ENCODE measurements at regions not wholly inside any gene's neighbourhood (a gene's known extent, or its start where the extent isn't known, plus 50 kb on each side); places are given as distances from the start of the nearest gene placed in this dataset.

GRCh38 chrX:140292961-140293360 is 211.9 kb downstream of the SOX3 start:
- Histone ChIP-seq H3K27ac (ENCODE audit: low read depth) (no peak overlapping the region), H3K9me2 (ENCODE audit: insufficient read depth) (no peaks in the 10 kb centered on the region), H3F3A (replicated peaks; ENCODE audit: low read depth) (no peaks in the 10 kb centered on the region), H3K4me3 (no peak overlapping the region), H3K27me3 (ENCODE audit: insufficient read depth) (no peaks in the 10 kb centered on the region), H3K4me1 (ENCODE audit: insufficient read depth) (peaks cover 6% of the 10 kb centered on the region; the same call in 1 of the 2 replicates), H3K79me2 (replicated peaks; ENCODE audit: insufficient read depth) (no peaks in the 10 kb centered on the region), H2AFZ (no peak overlapping the region), H3K36me3 (ENCODE audit: insufficient read depth) (no peaks in the 10 kb centered on the region), H3K4me2 (no peak overlapping the region), H4K20me1 (replicated peaks; ENCODE audit: insufficient read depth) (no peaks in the 10 kb centered on the region)
- Mint-ChIP-seq H3K9me3 (no peaks in the 10 kb centered on the region), H3K36me3 (ENCODE audit: low read depth) (no peaks in the 10 kb centered on the region), H3K27ac (no peak overlapping the region), H3K27me3 (ENCODE audit: insufficient read depth, low read depth, poor library complexity) (no peaks in the 10 kb centered on the region), H3K4me3 (no peak overlapping the region), H3K4me1 (peaks cover 14% of the 10 kb centered on the region)
- no peak for DNase-seq (ENCODE audit: low spot score)
- ATAC-seq, result no peak
- no peak for TF ChIP-seq NANOG (IDR thresholded peaks at IDR 0.05; ENCODE audit: borderline replicate concordance)
- TF ChIP-seq REST (IDR thresholded peaks at IDR 0.05; ENCODE audit: unreplicated experiment), result no peak
- TF ChIP-seq ZNF114 (CRISPR knock-in tag; IDR thresholded peaks at IDR 0.05), result no peak

DNA sequence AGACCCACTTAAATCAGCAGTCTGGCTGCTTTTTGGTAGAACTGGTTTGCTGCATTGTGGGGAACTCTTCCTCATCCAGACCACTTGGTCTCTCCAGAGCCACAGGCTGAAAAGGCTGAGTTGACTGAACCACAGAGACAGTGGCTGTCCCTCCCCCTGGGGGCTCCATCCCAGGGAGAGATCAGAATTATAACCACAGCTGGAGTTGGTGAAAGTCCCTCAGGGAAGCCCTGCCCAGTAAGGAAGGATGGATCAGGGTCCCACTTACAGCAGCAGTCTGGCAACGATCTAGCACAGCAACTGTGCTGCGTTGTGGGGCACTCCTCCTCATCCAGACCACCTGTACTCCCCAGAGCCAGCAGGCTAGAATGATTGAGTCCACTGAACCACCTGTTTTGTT is 212.7 kb downstream of the SOX3 start:
- Mint-ChIP-seq H3K27me3 (ENCODE audit: insufficient read depth, low read depth, poor library complexity) (no peaks in the 10 kb centered on the region), H3K36me3 (ENCODE audit: low read depth) (no peaks in the 10 kb centered on the region), H3K27ac (no peak overlapping the region), H3K4me1 (peaks cover 11% of the 10 kb centered on the region; the same call in 2 of the 3 replicates), H3K4me3 (no peak overlapping the region), H3K9me3 (no peaks in the 10 kb centered on the region)
- TF ChIP-seq ZNF114 (CRISPR knock-in tag; IDR thresholded peaks at IDR 0.05), result no peak
- TF ChIP-seq, protein P1, sequence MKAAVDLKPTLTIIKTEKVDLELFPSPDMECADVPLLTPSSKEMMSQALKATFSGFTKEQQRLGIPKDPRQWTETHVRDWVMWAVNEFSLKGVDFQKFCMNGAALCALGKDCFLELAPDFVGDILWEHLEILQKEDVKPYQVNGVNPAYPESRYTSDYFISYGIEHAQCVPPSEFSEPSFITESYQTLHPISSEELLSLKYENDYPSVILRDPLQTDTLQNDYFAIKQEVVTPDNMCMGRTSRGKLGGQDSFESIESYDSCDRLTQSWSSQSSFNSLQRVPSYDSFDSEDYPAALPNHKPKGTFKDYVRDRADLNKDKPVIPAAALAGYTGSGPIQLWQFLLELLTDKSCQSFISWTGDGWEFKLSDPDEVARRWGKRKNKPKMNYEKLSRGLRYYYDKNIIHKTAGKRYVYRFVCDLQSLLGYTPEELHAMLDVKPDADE (IDR thresholded peaks at IDR 0.05), result no peak
- no peak for TF ChIP-seq CTCF (conservative IDR thresholded peaks at IDR 0.05; ENCODE audit: low read depth in 2 of 2)
- no peak for TF ChIP-seq REST (IDR thresholded peaks at IDR 0.05; ENCODE audit: unreplicated experiment)
- TF ChIP-seq EZH2 (IDR thresholded peaks at IDR 0.05; ENCODE audit: low read depth, unreplicated experiment), result no peak
- TF ChIP-seq ZNF331 (CRISPR knock-in tag; IDR thresholded peaks at IDR 0.05; ENCODE audit: low read depth), result no peak
- Histone ChIP-seq H4K20me1 (replicated peaks; ENCODE audit: insufficient read depth) (no peaks in the 10 kb centered on the region), H2AFZ (no peak overlapping the region), H3K79me2 (replicated peaks; ENCODE audit: insufficient read depth) (no peaks in the 10 kb centered on the region), H3K4me2 (no peak overlapping the region), H3K27ac (ENCODE audit: low read depth) (no peak overlapping the region), H3K9me2 (ENCODE audit: insufficient read depth) (no peaks in the 10 kb centered on the region), H3K4me1 (ENCODE audit: insufficient read depth) (peaks cover 4% of the 10 kb centered on the region; the same call in 1 of the 2 replicates), H3F3A (replicated peaks; ENCODE audit: low read depth) (no peaks in the 10 kb centered on the region), H3K36me3 (ENCODE audit: insufficient read depth) (no peaks in the 10 kb centered on the region), H3K27me3 (ENCODE audit: insufficient read depth) (no peaks in the 10 kb centered on the region), H3K4me3 (no peak overlapping the region)
- no peak for ATAC-seq
- no peak for DNase-seq (ENCODE audit: low spot score)

All from GM23338 (cell line).